Stimulated activated CD8-positive, alpha-beta memory T cell treated with anti-CD3 and anti-CD28 coated beads, Interleukin-7, amount 100 ng/mL, for 4 hours (primary cell): ENCODE measurements at regions not wholly inside any gene's neighbourhood (a gene's known extent, or its start where the extent isn't known, plus 50 kb on each side); places are given as distances from the start of the nearest gene placed in this dataset.
"Not testable (repeated sequence)": the region's sequence is repeated elsewhere in the genome, so short reads cannot be mapped to it uniquely, and the experiment has no call there.

Source experiments
- DNase-seq, 2 donors: peaks; one replicate each; pipeline ENCODE4 v3.0.0-alpha.2; 2020; ENCODE audit warnings: low read depth in 2 of 2

DNA sequence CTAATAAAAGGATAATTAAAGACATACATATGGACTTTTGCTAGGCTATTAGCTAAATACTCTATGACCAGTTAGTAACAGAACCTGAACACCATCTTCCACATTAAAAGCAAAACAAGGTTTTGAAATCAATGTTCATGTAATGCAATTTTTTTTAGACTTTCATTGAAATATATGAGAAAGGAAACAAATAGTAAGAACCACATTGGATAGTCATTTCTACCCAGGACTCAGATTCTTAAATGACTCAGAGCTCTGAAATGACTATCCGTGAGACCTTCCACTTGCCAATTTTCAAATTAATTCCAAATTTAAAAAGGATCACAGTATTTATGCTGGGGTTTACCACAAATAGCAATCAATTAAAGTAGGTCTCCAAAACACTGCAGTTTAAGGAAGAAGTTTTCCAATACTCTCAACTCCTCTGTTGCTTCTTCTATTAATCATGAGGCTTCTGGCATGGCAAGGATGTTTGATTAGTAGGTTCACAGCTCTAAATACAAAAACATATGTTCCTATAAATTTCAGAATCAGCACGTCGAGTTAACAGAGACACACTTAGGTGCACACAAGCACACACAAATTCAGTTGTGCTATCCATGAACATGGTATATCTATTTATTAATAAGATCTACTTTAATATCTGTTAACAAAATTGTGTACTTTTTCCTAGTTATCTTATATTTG is 841.0 kb downstream of the RNF144A start:
- no peak for DNase-seq

DNA sequence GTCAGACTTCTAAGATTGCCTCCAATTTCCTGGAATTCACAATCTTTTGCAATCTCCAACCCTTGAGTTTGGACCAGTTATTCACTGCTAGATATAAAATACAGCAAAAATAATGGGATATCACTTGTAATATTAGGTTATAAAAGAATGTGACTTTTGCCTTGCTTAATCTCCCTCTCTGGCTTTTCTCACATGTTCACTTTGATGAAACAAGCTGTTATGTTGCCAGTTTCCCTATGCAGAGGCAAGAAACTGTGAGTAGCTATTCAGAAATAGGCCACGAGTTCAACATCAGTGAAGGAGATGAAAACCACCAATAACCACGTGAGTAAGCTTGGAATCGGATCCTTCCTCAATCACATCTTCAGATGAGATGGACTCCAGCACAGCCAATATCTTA is 842.7 kb downstream of the RNF144A start:
- no peak for DNase-seq

DNA sequence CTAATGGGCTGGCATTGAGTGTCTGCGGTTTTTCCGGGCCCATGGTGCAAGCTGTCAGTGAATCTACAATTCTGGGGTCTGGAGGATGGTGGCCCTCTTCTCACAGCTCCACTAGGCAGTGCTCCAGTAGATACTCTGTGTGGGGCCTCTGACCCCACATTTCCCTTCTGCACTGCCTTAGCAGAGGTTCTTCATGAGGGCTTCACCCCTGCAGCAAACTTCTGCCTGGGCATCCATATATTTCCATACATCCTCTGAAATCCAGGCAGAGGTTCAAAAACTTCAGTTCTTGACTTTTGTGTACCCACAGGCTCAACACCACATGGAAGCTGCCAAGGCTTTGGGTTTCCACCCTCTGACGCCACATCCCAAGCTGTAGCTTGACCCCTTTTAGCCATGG is 846.2 kb downstream of the RNF144A start:
- not testable (repeated sequence) for DNase-seq

DNA sequence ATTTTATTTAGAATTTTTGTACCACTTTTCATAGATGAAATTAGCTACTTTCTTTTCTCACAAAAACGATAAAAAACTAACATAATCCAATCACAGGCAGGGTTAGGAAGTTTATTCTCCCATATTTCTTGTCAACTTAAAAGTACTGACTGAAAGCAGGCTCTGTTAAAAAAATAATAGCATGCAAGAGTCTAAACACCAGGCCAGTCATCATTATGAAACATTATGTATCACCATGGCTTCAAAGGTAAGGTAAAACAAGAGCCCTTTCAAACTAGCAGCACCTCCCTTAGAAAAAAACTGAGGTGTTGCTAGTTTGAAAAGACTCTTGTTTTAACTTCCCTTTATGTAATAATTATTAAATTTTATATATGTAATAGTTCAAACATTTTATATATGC is 848.0 kb downstream of the RNF144A start:
- DNase-seq = no peak

- no peak for DNase-seq
Measured at GRCh38 chr2:7766088-7766722, 849.0 kb downstream of the RNF144A start.

GRCh38 chr2:7766978-7767565 is 849.9 kb downstream of the RNF144A start:
- DNase-seq = no peak

GRCh38 chr2:7767902-7768301 is 850.7 kb downstream of the RNF144A start:
- no peak for DNase-seq

DNA sequence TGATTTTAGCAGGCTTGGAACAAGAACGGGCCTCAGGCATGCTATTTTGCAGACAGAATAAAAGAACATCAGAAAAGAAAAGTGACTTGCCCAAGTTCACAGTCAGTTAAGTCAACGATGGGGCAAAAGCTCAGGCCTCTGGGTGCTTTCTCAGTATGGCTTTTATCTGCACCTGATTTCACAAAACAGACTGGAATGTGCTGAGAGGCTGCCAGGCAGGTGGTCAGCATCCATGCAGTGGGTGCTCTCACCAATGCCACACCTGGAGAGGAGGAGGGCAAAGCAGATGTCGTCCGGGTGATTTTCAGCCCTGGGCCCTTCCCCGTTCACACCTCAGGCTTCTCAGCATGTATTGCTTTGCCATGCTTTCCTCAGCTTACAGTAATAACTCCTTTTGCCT is 854.6 kb downstream of the RNF144A start:
- DNase-seq = no peak

DNA sequence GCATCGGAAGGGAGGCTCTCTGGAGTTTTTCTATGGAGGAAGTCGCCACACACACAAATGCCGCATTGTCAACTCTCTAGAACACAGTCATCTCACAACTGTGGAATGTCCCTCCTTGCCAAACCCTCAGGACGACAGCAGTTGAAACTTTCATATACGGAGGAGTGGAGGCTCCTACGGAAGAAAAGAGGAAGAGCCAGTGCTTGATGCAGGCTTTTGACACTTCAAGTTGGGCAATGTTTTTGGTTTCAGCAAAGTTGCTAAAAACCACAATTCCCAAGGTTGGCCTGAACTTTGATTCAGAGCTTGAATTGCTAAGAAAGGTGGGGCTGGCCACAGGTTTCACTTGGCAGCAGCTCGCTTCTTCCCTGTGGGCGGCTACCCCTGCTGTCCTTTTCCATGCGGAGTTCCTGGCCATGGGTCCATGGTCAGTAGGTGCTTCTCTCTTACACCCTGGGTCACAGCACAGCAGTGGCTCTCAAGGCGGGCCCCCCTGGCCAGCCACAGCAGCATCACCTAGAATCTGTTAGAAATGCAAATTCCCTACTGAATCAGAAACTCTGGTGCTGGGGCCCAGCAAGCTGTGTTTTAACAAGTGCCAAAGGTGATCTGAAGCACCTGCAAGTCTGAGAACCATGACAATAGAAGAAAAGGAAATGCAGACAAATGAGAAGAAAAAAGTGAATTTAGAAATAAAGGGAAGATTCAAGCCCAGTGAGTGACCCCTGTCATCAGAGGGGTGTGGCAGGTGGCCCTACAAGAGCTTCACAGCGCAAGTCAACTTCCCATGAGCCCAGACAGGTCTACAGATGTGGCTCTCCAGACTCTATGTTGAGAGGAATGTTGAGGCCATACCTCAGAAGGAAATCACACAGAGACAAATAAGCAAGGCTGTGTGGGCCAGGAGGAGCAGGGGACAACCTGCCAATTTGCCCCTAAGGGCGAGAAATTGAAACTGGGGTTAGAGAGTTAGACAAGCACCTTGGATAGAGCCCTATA is 856.4 kb downstream of the RNF144A start:
- no peak for DNase-seq

DNA sequence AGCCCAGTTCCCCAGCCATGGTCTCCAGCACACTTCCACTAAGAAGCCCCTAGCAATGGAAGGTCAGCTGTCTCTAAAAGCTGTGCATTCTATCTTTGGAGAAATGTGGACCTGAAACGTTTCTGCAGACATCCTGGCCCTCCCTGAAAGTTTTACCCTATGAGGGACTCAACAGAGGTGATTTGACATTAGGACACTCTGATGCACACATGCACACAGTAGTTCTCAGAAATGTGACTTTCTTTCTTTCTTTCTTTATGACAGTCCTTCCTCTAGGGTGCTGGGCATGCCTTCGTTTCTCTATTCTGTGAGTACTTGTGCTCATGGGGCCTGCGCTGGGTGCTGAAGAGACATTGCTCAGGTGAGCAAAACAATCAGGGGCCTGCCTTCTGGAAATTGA is 857.3 kb downstream of the RNF144A start:
- DNase-seq = no peak

DNA sequence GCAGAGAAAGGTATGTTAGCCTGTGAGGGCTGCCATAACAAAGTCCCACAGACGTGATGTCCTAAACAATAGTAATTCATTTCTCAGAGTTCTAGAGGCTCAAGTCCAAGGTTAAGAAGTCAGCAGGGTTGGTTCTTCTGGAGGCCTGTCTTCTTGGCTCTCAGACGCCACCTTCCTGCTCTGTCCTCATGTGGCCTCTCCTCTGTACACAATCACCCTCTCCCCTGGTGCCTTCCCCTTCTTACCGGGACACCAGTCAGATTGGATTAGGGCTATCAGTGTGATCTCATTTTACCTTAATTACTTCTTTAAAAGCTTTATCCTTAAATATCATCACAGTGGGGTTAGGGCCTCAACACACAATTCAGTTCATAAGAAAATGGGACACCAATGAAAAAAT is 860.5 kb downstream of the RNF144A start:
- DNase-seq = no peak

DNA sequence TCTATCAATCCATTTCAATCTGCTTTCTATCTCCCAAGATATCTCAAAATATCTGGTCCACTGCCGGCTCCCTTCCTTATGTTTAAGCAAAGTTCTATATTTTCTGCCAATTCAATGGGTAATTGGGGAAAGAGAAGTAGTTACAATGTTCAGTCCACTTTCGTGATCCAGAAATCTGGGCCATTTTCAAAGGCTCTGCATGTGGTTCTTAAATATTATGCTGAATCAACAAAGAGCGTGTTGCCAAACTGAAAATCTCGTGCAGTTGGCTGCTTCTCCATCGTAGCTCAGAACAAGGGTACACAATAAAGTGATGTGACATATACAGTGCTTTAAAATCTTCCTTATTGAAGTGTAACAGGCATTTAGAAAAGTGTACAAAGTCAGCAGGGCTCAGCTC is 863.1 kb downstream of the RNF144A start:
- no peak for DNase-seq

DNA sequence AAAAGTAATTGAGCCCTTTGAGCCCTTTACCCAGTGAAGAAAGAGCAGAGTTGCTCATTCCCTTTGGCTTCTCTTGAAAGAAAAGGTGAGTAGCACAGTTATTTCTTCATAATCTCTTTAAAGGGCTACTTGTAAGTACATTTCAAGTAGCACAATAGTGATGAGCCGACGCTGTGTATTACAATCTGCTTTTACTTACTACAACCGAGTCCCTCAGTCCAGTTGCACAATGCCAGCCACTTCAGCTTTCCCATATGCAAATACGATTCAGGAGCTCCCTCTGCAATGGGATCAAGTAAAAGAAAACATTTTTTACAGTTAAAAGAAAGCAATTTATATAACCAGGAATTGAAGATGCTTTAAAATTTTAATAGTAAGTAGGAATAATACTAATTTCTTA is 868.5 kb downstream of the RNF144A start:
- DNase-seq = no peak

GRCh38 chr2:7788736-7789135 is 871.5 kb downstream of the RNF144A start:
- DNase-seq = no peak

GRCh38 chr2:7792031-7792651 is 874.9 kb downstream of the RNF144A start:
- DNase-seq = no peak

DNA sequence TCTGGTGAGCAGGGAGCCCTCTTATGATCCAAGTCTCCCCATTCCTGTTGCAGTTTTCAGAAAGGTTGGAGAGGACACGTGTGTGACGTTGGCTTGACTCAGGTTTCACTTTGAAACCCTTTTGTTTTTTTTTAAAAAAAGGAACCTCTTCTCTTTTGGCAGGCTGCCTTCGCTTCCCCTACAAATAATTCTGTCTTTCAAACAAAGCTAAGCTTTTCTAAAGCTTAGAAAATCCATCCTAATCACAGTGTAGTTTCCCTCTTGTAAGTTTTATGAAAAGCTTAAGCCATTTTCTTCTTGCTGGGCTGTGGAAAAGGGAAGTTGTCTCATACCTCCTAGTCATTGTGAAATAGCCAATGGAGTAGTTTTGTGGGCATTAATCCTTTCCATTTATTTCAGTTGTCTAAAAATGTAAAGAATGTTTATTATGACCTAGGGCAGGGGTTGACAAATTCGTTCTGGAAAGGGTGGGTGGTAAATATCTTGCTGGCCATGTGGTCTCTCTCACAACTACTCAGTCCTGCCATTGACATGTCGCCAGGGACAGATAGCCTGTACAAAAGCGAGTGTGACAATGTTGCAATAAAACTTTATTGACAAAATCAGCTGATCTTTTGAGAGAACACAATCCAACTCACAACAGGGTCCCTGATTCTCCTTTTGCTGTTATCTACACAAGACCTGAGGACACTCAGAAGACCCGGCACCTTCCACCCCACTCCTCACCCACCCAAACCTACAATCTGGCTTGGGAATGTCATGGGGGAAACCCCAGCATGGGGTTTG is 878.8 kb downstream of the RNF144A start:
- DNase-seq = no peak

DNA sequence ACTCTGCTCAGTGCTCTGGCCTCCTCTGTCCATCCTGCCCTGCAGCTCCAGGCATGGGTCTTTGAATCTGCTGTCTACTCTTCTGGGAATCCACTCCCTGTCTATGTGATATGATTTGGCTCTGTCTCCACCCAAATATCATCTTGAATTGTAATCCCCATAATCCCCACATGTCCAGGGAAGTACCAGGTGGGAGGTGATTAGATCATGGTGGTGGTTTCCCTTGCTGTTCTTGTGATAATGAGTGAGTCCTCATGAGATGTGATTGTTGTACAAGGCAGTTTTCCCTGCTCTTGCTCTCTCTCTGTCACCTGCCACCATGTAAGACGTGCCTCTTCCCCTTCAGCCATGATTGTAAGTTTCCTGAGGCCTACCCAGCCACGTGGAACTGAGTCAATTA is 881.8 kb upstream of the ID2 start:
- DNase-seq = no peak

DNA sequence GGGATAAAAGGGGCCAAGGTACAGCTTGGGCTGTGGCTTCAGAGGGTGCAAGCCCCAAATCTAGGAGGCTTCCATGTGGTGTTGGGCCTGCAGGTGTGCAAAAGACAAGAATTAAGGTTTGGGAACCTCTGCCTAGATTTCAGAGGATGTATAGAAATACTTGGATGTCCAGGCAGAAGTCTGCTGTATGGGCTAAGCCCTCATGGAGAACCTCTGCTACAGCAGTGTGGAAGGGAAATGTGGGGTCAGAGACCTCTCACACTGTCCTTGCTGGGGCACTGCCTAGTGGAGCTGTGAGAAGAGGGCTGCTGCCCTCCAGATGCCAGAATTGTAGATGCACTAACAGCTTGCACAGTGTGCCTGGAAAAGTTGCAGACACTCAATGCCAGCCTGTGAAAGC is 880.6 kb upstream of the ID2 start:
- DNase-seq = no peak

GRCh38 chr2:7803515-7803914 is 878.3 kb upstream of the ID2 start:
- no peak for DNase-seq

- DNase-seq = no peak
Measured at GRCh38 chr2:7809640-7810039, 872.2 kb upstream of the ID2 start.

GRCh38 chr2:7811073-7811472 is 870.8 kb upstream of the ID2 start:
- DNase-seq = no peak
